NCI-H82 treated with DMSO at 0.1 percent for 48 hours (cell line): ENCODE measurements at regions not wholly inside any gene's neighbourhood (a gene's known extent, or its start where the extent isn't known, plus 50 kb on each side); places are given as distances from the start of the nearest gene placed in this dataset.

Experiments
- DNase-seq: peaks from one replicate; lab custom pipeline; 2025; ENCODE audit not compliant: unreplicated experiment; lab: John Stamatoyannopoulos, UW

DNA sequence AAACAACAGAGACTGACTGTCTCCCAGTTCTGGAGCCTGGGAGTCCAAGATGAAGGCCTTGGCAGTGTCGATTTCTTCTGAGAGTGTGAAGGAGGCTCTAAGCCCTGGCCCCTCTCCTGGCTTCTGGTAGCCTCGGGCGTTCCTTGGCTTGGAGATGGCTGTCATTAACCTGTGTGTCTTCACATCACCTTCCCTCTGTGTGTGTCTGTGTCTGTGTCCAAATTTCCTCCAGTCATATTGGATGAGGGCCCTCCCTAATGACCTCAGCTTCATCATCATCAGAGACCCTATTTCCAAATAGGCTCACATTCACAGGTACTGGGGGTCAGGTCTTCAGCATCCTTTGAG, 138.3 kb downstream of the TOMM20 start:
- no peak for DNase-seq

DNA sequence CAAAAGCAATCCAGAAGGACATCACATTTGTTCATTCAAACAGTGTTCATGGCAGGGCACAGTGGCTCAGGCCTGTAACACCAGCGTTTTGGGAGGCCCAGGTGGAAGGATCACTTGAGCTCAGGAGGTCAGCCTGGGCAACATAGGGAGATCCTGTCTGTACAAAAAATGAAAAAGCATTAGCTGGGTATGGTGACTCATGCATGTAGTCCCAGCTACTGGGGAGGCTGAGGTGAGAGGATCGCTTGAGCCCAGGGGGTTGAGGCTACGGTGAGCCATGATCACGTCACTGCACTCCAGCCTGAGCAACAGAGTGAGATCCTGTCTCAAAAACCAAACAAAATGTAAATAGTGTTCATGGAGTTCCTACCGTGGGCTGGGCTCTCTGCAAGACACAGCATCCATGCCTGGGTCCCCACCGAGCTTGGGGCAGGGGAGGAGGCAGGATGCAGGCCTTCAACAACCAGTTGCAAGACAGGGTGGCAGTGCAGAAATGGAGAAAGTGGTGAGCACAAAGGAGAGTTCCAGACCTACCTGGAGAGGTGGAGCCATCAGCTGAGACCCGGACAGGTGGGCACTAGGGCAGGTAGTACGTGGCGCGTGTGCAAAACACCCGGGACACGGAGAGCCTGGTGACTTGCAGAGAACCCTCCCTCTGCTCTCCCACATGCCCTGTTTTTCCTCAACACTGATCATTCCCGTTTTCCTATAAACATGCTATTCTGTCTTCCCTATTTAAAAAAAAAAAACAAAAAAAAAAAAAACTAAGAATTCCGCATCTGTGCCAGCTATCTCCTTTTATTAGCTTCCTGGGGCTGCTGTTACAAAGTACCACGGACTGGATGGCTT, 138.9 kb downstream of the TOMM20 start:
- DNase-seq = no peak

DNA sequence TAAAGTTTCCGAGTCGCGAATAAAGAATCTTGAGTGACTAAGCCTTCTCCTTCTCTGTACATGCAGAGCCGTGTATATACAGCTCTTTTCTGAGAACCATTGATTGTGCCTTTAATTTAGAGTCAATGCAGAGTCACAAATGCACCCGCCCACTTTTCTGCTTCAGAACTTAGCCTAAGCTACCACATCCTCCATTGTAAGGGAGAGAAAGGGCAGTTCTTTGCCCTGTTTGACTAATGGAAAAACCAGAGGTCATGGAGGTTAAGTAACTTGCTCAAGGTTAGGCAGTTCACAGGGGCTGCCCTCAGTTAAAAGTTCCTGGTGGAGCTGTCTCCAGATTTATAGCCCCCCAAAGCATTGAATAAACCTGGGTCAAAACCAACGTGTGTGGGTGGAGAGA, 139.6 kb downstream of the TOMM20 start:
- no peak for DNase-seq

DNA sequence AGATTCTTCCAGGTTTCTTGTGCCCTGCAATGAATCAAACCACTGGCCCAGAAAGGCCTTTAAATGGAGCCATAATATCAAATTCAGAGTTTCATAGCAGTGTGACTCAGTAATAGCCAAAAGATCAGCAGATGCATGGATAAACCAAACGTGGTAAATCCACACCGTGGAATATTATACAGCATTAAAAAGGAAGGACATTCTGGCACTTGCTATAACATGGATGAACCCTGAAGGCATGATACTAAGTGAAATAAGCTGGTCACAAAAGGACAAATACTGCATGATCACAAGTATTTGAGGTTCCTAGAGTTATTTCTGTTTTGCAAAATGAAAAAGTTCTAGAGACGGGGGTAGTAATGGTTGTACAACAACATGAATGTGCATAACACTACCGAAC, 140.1 kb downstream of the TOMM20 start:
- DNase-seq = no peak

DNA sequence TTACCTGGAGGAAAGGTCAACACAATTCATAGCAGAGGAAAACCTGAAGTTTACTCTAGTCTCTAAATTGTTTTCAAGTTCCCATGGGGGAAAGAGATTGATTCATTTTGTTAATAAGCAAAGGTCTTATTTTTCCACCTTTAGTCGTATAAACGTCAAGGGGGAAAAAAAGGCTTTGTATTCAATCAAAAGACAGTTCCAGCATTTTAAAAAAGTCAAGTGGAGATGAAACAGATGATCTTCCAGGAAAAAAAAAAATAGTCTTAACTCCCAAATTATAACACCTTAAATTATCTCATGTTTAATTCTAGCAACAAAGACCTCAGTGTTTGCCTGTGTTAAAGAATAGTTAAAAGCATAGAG, 140.5 kb downstream of the TOMM20 start:
- no peak for DNase-seq

DNA sequence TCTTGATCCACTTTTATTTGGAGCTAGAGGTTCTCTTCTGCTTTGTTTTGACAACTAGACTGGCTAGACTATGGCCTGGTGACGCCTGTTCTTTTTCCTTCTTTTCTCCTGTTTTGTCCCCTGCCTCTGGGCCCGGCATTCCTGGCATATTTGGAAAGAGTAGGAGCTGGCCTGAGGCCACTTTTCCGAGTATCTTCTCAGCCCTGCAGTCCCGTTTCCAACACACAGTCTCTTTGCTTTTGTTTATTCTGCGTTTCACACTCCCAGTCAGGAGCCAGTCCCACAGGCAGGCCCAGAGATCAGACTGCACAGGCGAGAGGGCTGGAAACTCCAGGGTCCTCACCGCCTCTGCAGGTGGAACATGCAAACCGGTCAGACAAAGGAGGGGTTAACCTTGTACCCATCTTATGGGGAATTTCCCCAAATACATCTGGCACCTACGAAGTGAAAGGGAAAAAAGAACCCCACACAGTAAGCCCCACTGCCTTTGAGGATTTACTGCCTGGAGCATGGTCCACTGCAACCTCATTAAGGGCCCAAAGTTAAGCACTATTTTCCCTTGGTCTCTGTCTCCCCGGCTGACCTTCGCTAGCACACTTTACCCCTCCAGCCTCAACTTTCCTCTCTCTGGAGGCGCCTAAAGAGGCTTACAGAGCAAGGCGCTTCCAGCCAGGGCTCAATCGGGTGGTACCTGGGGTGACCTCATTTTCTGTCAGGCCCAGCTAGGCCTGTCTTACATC, 141.1 kb downstream of the TOMM20 start:
- DNase-seq = no peak

DNA sequence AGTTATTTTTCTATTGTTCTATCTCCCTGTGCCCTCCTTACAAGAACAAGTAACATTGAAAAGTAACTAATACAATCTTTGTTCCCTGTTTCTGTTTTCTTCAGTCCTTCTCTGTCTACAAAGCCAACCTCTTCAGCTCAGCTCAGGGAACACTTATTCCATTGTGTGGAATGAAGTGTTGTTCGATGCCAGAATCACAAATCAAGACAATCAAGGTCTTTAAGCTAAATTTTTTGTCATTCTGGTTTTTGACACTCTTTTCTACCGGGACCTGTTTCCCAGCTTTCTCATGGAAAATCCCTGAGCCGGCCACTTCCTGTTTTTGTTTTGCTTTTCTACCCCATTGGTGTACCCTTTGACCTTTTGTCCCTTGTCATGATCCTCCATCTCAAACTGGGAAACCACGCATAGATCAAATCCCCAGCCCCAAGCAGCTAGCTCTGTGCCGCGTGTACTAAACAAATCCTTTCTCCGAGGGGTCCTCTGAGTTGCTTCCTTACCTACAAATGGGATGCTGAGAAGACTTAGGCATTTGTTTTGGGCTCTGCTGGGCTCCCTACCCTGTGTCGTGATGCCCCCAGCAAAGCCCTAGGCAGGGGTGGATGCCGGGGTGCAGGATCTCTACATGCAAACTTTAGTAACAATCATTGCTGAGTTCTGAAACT, 141.8 kb downstream of the TOMM20 start:
- DNase-seq = no peak

DNA sequence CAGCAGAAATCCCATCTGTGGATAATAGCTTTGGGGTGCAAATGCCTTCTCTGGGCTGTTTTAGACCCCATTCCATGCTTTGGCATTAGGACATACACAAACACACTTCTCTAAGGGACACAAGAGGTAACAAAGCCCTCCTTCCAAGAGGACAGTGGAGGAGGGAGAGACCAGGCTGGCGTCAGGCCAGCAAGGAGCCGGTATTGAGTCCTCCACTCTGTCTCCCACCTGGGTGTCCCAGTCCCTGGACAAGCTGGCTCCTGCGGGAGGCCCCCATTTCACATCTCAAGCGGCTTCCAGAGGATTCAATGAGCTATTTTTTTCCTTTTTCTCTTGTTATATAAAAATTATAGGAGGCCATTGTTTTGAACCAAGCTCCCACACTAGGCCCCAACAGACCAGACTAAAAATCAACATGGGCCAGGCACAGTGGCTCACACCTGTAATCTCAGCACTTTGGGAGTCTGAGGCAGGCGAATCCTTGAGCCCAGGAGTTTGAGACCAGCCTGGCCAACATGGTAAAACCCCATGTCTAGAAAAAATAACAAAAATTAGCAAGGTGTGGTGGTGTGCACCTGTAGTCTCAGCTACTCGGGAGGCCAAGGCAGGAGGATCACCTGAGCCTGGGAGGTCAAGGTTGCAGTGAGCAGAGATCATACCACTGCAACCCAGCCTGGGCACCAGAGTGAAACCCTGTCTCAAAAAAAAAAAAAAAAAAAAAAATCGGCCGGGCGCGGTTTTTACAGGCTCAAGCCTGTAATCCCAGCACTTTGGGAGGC, 142.9 kb downstream of the TOMM20 start:
- DNase-seq = no peak

DNA sequence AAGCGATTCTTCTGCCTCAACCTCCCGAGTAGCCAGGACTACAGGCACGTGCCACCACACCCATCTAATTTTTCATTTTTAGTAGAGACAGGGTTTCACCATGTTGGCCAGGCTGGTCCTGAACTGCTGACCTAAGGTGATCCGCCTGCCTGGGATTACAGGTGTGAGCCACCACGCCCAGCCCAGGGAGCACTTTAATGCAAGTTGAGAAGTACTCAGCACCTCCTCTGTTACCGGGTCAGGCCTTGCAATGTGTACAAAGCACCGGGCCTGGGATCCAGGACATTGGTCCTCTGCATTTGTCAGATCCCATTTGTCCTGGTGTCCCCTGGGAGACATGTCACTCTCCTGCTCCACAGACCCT, 143.6 kb downstream of the TOMM20 start:
- DNase-seq = no peak

DNA sequence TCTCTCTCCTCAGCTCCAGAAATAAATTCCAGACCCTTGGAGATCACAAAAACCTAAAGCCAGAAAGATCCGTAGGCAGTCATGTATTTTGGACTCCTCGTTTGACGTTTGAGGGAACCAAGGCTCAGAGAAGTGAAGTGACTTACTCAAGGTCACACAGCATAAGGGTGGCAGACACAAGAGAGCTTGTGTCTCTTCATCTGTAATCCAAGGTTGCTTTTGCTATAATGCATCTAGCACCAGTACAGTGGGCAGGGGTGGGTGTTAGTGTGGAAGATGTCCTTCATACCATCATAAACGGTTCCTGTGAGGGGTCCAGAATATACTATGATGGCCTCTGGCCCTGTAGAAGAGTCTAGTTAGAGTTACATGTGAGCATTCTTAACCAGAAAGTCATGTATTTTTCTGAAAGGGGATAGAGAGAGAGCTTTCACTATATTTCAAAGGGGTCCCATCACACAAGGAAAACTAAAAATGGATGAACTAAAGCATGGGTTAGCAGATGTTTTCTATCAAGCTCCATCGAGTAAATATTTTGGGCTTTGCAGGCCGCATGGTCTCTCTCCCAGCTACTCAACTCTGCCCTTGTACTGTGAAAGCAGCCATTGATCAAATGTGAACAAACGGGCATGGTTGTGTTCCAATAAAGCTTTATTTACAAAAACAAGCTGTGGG, 144.9 kb downstream of the TOMM20 start:
- no peak for DNase-seq

DNA sequence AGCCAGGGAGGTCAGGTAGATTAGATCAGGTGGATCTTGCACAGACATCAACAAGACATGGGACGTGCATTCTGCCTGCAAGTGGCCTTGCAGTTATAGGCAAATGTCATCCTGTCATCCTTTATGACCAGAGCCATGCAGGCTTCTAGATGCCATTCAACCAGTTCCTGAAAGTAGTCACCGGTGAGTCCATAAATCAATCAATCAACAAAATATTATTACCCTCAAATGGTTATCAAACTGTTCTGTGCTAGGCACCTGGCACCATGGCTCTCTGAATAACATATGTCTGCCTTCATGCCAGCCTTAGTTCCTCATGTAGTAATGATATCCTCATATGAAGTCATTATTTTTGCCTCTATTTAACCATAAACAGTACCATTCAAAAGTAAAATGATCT, 146.9 kb downstream of the TOMM20 start:
- DNase-seq = no peak

DNA sequence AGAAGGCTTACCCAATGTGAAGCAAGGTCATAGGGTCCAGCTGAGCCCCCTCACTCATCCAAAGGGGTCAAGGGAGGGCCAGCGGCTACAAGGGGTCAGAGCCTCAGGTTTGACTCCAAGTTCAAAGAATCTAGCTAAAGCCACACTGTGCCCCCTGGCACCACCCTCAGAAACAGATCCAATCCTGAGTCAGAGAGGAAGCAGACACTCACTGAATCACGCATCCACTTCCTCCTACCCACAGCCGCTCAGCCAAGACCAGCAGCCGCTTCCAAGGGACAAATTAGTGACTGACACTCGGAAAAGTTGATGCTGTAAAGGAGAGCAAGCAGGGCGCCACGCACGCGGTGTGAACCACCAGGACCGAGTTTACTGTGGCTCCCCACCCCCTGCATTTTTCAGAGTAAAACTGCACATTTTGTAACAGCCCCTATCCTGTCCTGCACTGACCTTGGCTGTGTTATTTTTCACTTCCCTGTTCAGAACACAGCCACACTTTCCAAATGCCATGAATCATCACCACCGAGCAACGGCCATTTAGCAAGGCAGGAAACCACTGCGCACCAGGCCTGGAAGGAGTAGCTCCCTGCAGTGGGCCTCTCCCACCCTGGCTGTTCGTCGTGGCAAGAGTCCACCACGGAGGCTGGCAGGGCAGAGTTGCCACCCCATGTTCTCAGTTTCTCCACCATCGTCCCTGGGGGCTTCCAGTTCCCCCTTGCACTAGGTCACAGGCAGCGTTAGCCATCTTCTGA, 147.8 kb downstream of the TOMM20 start:
- DNase-seq = no peak

DNA sequence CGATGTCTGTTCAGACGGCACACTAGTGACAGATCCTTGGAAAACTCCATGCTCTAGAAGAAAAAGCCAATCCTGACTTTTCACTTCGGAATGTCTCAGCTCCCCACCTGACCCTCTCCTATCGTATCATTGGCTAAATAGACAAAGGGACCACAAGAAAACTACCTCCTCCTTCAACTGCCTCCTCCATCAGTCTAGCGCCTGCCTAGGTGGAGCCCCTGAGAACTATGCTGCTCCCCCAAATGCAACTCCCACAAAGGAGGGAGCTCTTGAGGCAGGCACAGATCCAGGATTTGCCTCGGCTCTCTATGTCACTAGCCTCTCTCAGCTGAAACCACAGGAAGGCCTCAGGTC, 148.4 kb downstream of the TOMM20 start:
- DNase-seq = no peak

DNA sequence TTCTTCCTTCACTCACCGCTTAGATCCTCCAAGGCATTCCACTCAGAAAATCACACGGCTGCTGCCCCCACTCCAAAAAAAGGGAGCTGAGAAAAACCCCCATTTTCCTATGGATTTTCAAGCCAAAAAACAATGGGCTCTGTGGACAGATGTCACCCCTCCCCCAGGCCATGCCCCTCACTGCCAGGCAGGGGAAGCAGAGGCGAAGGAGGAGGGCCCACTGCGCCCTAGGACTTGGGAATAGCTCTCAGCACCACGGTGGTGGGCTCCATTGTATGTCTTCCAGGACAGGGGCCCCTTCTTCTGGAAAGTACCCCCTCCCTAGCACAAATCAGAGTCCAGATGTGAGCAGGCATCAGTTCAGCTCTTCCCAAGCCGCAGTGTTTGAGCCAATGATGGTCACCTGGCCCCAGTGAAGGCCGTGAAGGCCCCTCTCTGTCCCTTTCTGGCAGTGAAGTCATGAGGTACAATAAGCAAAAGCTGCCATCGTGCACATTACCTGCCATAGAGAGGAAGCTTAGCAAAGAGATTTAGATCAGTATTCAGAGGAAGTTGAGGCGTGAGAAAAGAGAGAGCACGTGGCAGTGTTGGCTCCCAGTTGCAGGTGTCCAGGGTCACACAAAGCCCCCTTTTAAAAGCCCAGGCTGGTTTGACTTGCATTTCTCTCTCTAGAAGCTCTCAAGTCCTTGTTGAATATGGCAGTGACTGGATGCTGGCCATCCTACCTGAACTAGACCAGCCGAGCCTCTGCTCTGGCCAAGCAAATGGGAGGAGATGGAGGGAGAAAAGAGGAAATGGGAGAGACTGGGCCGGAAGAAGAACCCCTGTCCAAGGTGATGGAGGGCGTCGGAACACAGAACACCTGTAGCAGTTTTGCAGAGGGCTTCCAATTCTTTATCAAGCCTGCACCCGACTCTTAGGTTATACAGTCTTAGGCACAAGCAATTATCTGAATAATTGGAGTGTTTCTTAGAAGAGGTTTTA, 149.0 kb downstream of the TOMM20 start:
- DNase-seq = no peak

DNA sequence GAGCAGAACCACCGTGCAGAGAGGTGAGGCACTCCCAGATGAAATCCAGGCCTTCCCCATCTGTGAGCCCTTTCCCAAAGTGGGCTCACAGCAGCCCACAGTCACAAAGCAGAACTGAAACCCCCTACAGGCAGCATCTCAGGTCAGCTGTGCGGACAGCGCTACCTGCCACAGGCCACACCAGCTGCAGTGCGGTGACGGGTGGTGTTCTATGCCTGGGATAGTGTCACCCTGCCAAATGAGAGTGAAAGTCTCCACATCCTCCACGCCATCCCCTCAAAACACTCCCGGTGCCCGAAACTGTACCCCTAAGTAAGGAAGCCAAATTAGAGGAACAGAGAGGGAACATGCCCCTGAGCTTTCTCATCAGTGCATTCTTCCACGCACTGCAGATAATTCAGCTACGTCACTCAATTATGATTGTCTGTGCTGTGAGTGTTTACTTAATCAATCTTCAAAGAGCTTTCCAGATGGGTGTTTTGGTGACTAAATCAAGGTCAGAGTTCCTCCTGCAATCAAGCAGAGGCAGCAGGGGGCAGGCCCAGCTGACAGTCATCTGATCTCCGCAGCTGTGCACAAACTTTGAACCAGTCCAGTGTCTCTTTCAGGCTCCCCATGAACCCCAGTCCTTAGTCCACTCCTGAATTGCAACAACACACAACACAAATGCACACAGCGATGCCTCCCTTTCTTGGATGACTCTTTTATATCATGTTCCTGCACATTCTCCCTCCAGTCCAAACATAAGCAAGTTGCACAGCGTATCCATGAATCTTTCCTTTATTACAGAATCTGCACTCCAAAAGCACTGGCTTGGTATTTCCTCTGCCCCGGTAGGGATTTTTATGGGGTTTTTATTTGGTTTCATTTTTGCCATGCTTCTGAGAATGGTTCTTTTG, 150.0 kb downstream of the TOMM20 start:
- peak; percentile 31 for DNase-seq

DNA sequence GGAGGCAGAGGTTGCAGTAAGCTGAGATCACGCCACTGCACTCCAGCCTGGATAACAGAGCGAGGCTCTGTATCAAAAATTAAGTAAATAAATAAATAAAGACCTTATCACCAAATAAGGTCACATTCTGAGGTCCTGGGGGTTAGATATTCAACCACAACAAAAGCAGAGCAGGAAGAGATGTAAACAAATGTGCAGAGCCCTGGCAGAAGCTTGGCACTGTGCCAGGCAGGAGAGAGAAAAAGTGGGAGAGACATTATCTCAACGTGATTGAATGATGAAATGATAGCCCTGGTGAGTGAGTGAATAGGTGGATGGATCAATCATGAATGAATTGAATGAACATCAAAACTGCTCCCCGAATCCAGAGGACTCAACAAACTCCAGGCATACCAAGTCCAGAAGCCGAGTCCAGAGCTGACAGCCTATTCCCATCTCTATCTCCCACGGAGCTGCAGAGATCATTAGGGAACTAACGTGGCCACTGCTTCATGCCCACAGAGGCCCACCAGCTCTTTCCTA, 150.7 kb downstream of the TOMM20 start:
- DNase-seq = peak; percentile 9

DNA sequence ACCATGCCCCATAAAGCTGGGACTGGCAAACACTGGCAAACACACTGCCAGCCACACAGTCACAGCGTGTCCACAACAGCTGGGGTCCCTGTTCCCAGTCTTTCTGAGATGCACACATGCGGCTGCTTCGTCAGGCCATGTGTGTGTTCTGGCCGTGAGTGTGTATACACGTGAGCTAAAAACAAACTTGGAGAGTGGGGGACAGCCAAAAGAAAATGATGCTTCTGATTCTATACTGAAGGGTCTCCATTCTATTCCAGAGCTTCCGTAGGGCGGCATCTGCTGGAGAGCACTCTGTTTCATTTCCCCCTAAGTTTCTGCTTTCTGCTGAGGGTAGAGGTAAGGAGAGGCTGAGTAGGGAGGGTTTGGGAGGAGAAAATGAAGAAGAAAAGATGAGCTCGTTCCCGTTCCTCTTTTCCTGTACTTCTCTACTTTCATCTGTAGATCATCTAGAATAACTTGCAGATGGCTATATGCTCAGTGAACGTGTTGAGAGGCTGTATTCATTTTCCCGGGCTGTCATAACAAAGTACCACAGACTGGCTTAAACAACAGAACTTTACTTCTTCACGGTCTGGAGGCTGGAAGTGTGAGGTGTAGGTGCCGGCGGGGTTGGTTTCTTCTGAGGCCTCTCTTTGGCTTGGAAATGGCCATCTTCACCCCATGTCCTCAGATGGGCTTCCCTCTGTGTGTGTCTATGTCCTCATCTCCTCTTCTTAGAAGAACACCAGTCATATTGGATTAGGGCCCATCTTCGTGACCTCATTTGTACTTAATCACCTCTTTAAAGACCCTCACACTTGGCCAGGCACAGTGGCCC, 151.6 kb downstream of the TOMM20 start:
- no peak for DNase-seq
